ENCODE measurements at regions not wholly inside any gene's neighbourhood (a gene's known extent, or its start where the extent isn't known, plus 50 kb on each side); places are given as distances from the start of the nearest gene placed in this dataset.

- Histone ChIP-seq H3K27me3 (replicated peaks in 1 of 7) (no peaks in the 10 kb centered on the region), H3K4me1 (no peaks in the 10 kb centered on the region), H3K4me3 (no peak overlapping the region), H3K36me3 (no peaks in the 10 kb centered on the region), H3K9me3 (no peaks in the 10 kb centered on the region), H3K27ac (no peak overlapping the region)
- TF ChIP-seq POLR2A (IDR thresholded peaks at IDR 0.05) = no peak
- TF ChIP-seq POLR2AphosphoS5 (IDR thresholded peaks at IDR 0.05) = no peak
- TF ChIP-seq CTCF (IDR thresholded peaks at IDR 0.05 in 8 of 11, conservative IDR thresholded peaks at IDR 0.05 in 3 of 11) = no peak
- intact Hi-C loops (cut with DNase I; ENCODE audit: low total_unique reads) = no loop called here
- DNase-seq = no peak
- WGBS, 5 donors = 80 to 88% (median 85%) methylated on average over 4 of the region's 4 CpGs
Measured at GRCh38 chr5:155591273-155591672, 577.7 kb downstream of the KIF4B start.

GRCh38 chr5:155594270-155594669, 580.7 kb downstream of the KIF4B start:
- no peaks in the 10 kb centered on the region for H3K4me1 ChIP-seq
- no peak for DNase-seq
- no peak overlapping the region for H3K27ac ChIP-seq
- no peak overlapping the region for H3K4me3 ChIP-seq
- intact Hi-C loops (cut with DNase I; ENCODE audit: low total_unique reads) = no loop called here
- H3K36me3 ChIP-seq = no peaks in the 10 kb centered on the region
- no peaks in the 10 kb centered on the region for H3K9me3 ChIP-seq
- TF ChIP-seq POLR2AphosphoS5 (IDR thresholded peaks at IDR 0.05) (no peak), CTCF (IDR thresholded peaks at IDR 0.05 in 8 of 11, conservative IDR thresholded peaks at IDR 0.05 in 3 of 11) (no peak), POLR2A (IDR thresholded peaks at IDR 0.05) (no peak)
- 22 to 26% (median 23%) methylated on average over 1 of the region's 1 CpG for WGBS, 5 donors
- no peaks in the 10 kb centered on the region for H3K27me3 ChIP-seq (replicated peaks in 1 of 7)

- TF ChIP-seq CTCF (IDR thresholded peaks at IDR 0.05 in 8 of 11, conservative IDR thresholded peaks at IDR 0.05 in 3 of 11) (no peak), POLR2AphosphoS5 (IDR thresholded peaks at IDR 0.05) (no peak), POLR2A (IDR thresholded peaks at IDR 0.05) (no peak)
- Histone ChIP-seq H3K4me3 (no peak overlapping the region), H3K27me3 (replicated peaks in 1 of 7) (no peaks in the 10 kb centered on the region), H3K9me3 (no peaks in the 10 kb centered on the region), H3K27ac (no peak overlapping the region), H3K36me3 (no peaks in the 10 kb centered on the region), H3K4me1 (no peaks in the 10 kb centered on the region)
- intact Hi-C loops (cut with DNase I; ENCODE audit: low total_unique reads) = no loop called here
- 78 to 90% (median 88%) methylated on average over 2 of the region's 2 CpGs for WGBS, 5 donors
- no peak for DNase-seq
Measured at GRCh38 chr5:155595791-155596190, 582.2 kb downstream of the KIF4B start.

GRCh38 chr5:155598552-155598951, 585.0 kb downstream of the KIF4B start:
- no peak overlapping the region for H3K27ac ChIP-seq
- TF ChIP-seq POLR2AphosphoS5 (IDR thresholded peaks at IDR 0.05) (no peak), POLR2A (IDR thresholded peaks at IDR 0.05) (no peak), CTCF (IDR thresholded peaks at IDR 0.05 in 8 of 11, conservative IDR thresholded peaks at IDR 0.05 in 3 of 11) (no peak)
- H3K4me1 ChIP-seq = no peaks in the 10 kb centered on the region
- H3K4me3 ChIP-seq = no peak overlapping the region
- 69 to 88% (median 80%) methylated on average over 4 of the region's 4 CpGs for WGBS, 5 donors
- no peaks in the 10 kb centered on the region for H3K36me3 ChIP-seq
- H3K9me3 ChIP-seq = no peaks in the 10 kb centered on the region
- no peaks in the 10 kb centered on the region for H3K27me3 ChIP-seq (replicated peaks in 1 of 7)
- DNase-seq = no peak
- intact Hi-C loops (cut with DNase I; ENCODE audit: low total_unique reads) = no loop called here

Data from spleen (tissue), 11 donors.